GM23338 (cell line): ENCODE measurements at regions not wholly inside any gene's neighbourhood (a gene's known extent, or its start where the extent isn't known, plus 50 kb on each side); places are given as distances from the start of the nearest gene placed in this dataset.

Experiments
- CREB1 ChIP-seq: fragments of 250-450 bp; sonication (Bioruptor Pico); IDR thresholded peaks from 2 replicates; pipeline ENCODE4 v1.5.0; 2020; ENCODE audit warnings: low read depth, mild to moderate bottlenecking, moderate library complexity
- CTCF ChIP-seq, 2 experiments: fragments of 200-600 bp in 1 of 2; sonication (generic) in 1 of 2; conservative IDR thresholded peaks; 2 replicates each; pipeline versions ENCODE4 v1.5.1 to v1.6.1; 2016 to 2017; ENCODE audit warnings: antibody characterized with exemption in 2 of 2, low read depth in 2 of 2, mild to moderate bottlenecking in 2 of 2, moderate library complexity in 1 of 2
- ETS1 ChIP-seq: IDR thresholded peaks from 2 replicates; pipeline ENCODE4 v1.6.1; 2016; ENCODE audit warnings: antibody characterized with exemption
- EZH2phosphoT487 ChIP-seq: fragments of 200-600 bp; sonication (generic); IDR thresholded peaks from one replicate; pipeline ENCODE4 v1.8.1; 2018; ENCODE audit warnings: antibody characterized with exemption; ENCODE audit not compliant: unreplicated experiment
- JUNB ChIP-seq: IDR thresholded peaks from one replicate; pipeline ENCODE4 v1.6.1; 2016; ENCODE audit warnings: antibody characterized with exemption; ENCODE audit not compliant: unreplicated experiment
- STAT1 ChIP-seq: IDR thresholded peaks from one replicate; pipeline ENCODE4 v1.6.1; 2016; ENCODE audit warnings: antibody characterized with exemption; ENCODE audit not compliant: unreplicated experiment
- ZNF114 ChIP-seq: fragments of 250-450 bp; sonication (Bioruptor Pico); IDR thresholded peaks from 2 replicates; pipeline ENCODE4 v1.5.0; 2020; ENCODE audit warnings: mild to moderate bottlenecking, moderate library complexity
- ZNF331 ChIP-seq: fragments of 250-450 bp; sonication (Bioruptor Pico); IDR thresholded peaks from 2 replicates; pipeline ENCODE4 v1.5.0; 2020; ENCODE audit warnings: low read depth, mild to moderate bottlenecking, moderate library complexity
- ZNF462 ChIP-seq: fragments of 250-450 bp; sonication (Bioruptor Pico); IDR thresholded peaks from 2 replicates; pipeline ENCODE4 v1.5.0; 2020; ENCODE audit warnings: mild to moderate bottlenecking, moderate library complexity

GRCh38 chr3:73197187-73197586 lies 135.7 kb downstream of the EBLN2 start (continued):
- TF ChIP-seq ZNF462, result no peak
- TF ChIP-seq CTCF (conservative IDR thresholded peaks at IDR 0.05; ENCODE audit: low read depth in 2 of 2), result no peak
- no peak for TF ChIP-seq EZH2phosphoT487
- TF ChIP-seq CREB1 (CRISPR knock-in tag), result no peak
- TF ChIP-seq STAT1, result no peak
- TF ChIP-seq ETS1, result no peak
- no peak for TF ChIP-seq ZNF114 (CRISPR knock-in tag)
- no peak for TF ChIP-seq ZNF331 (CRISPR knock-in tag)
- no peak for TF ChIP-seq JUNB
